NCI-H510A treated with DMSO at 0.1 percent for 48 hours (cell line): ENCODE measurements at regions not wholly inside any gene's neighbourhood (a gene's known extent, or its start where the extent isn't known, plus 50 kb on each side); places are given as distances from the start of the nearest gene placed in this dataset.
"Not testable (repeated sequence)": the region's sequence is repeated elsewhere in the genome, so short reads cannot be mapped to it uniquely, and the experiment has no call there.

Source experiments
- DNase-seq: peaks from one replicate; lab custom pipeline; 2025; lab: John Stamatoyannopoulos, UW

GRCh38 chr13:73671011-73671410, 463.2 kb downstream of the KLF12 start:
- no peak for DNase-seq

GRCh38 chr13:73667756-73668155, 466.4 kb downstream of the KLF12 start:
- no peak for DNase-seq

GRCh38 chr13:73665261-73665660, 468.9 kb downstream of the KLF12 start:
- no peak for DNase-seq

DNA sequence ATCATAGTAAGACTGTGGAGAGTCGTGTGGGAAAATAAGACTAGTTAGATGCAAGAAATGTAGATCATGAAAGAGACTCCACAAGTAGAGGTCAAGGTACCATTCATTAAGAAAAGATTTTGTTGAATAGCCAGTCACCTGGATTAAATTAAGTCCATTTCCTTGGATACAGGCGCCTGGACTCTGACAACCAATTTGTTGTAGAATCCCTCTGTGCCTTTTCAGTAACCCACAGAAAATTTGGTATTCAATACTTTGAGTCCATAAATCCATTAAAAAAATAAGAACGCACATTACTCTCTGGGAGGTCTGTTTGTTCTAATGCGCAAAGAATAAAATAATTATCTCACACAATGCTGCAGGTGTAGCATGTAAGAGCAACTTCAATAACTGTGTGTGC, 469.4 kb downstream of the KLF12 start:
- DNase-seq = no peak

GRCh38 chr13:73662833-73663232, 471.4 kb downstream of the KLF12 start:
- no peak for DNase-seq

DNA sequence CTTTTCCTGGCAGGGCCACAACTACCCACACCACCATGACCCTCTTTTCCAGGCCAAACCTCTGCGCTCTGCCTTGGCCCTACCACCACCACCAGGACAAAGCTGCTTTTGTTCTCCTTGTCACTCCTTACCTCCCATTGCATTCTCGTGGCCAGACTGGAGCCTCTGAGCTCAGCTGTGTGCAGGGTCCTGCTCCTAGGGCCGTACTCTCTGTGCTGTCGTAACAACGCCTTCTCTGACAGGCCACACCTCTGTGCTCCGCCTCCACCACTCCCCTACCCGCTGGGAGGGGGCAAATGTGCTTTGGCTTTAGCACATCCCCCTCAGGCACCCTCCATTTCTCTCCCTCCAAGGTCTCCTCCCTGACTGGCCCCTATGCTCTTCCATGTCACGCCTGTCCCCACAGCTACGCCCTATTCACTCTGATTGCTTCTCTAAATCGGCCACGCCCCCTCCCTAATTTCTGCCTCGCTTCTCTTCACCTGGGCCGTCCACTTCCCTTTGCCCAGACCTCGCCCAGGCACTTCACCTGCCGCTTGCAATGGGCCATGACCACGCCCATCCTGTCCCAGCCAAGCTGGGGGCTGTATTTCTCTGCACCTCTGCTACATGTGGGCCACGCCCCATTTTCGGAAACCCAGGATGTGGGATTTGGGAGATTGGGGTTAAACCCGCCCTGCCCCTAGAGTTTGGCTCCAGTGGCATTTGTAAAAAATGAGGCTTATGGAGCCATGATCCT, 472.3 kb downstream of the KLF12 start:
- no peak for DNase-seq

- DNase-seq = no peak
Observed at GRCh38 chr13:73661066-73661465, 473.1 kb downstream of the KLF12 start.

- DNase-seq = no peak
Observed at GRCh38 chr13:73658639-73659038, 475.6 kb downstream of the KLF12 start.

- no peak for DNase-seq
Observed at GRCh38 chr13:73657821-73658540, 476.2 kb downstream of the KLF12 start.

DNA sequence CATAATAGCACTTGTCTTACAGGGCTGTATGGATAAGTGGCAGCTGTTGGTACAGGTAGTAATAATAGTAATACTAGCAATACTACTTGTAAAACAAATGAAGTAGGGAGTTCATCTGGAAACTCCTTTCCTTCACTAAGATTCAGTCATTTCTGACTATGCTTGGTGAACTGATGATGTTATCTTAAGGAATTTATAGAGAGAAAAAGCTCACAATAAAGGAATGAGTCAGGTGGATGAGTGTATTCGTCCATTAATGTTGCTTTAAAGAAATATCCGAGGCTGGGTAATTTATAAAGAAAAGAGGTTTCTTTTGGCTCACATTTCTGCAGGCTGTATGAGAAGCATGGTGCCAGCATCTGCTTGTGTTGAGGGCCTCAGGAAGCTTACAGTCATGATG, 477.3 kb downstream of the KLF12 start:
- no peak for DNase-seq

DNA sequence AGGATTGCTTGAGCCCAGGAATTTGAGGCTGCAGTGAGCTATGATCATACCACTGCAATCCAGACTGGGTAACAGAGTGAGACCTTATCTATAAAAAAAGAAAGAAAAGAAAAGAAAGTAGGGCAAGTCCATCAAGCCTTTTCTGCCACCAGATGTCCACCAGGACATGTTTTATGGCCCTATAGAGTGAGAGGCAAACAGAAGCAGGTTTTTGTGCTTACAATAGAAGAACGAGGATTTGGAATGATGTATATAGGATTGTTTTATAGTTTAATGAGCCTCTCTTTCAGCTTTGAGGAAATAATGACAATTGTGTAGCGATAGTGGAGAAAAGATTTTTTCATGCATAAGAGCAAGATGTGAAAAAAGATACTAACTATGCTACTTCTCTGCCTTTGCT, 480.5 kb downstream of the KLF12 start:
- DNase-seq = no peak

GRCh38 chr13:73647417-73647816, 486.8 kb downstream of the KLF12 start:
- DNase-seq = no peak

DNA sequence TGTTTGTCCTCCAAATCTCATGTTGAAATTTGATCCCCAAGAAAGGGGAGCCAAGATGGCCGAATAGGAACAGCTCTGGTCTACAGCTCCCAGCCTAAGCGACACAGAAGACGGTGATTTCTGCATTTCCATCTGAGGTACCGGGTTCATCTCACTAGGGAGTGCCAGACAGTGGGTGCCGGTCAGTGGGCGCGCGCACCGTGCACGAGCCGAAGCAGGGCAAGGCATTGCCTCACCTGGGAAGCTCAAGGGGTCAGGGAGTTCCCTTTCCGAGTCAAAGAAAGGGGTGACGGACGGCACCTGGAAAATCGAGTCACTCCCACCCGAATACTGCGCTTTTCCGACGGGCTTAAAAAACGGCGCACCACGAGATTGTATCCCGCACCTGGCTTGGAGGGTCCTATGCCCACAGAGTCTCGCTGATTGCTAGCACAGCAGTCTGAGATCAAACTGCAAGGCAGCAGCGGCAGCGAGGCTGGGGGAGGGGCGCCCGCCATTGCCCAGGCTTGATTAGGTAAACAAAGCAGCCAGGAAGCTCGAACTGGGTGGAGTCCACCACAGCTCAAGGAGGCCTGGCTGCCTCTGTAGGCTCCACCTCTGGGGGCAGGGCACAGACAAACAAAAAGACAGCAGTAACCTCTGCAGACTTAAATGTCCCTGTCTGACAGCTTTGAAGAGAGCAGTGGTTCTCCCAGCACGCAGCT, 493.6 kb downstream of the KLF12 start:
- DNase-seq = not testable (repeated sequence)

- no peak for DNase-seq
Observed at GRCh38 chr13:73635166-73635787, 498.9 kb downstream of the KLF12 start.

GRCh38 chr13:73633817-73634460, 500.3 kb downstream of the KLF12 start:
- no peak for DNase-seq

DNA sequence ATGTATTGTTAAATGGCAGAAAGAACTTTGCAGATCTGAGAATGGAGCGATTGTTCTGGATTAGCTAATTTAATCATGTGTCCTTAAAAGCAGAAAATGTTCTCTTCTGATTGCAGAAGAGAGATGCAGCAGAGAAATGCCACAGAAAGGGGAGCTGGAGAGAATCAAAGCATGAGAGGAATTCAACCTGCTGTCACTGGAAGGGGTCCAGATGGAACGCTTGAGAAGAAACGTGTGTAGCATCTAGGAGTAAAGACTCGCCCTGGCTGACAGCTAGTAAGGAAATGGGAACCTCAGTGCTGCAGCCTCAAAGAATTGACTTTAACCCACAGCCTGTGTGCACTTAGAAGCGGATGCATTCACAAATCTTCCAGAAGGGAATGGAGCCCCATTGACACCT, 502.8 kb downstream of the KLF12 start:
- DNase-seq = no peak

GRCh38 chr13:73625562-73626339, 508.5 kb downstream of the KLF12 start:
- no peak for DNase-seq

DNA sequence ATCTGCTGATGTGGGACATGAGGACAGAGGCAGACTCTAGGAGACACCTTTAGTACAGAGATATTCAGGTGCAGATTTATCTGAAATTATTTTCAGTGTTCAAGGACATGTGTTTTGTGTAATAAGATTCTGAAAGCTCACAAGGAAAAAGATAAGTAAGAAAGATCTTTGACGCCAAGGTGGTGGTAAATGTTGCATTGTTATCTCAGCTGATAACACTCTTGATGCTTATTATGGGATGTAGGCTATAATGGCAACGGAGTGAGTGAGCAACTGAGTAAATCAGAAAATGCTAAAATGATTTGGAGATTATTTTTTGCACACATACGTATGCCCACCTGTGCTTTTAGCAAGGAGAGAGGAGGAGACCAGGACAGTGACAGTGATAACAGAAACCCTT, 510.9 kb downstream of the KLF12 start:
- DNase-seq = no peak

DNA sequence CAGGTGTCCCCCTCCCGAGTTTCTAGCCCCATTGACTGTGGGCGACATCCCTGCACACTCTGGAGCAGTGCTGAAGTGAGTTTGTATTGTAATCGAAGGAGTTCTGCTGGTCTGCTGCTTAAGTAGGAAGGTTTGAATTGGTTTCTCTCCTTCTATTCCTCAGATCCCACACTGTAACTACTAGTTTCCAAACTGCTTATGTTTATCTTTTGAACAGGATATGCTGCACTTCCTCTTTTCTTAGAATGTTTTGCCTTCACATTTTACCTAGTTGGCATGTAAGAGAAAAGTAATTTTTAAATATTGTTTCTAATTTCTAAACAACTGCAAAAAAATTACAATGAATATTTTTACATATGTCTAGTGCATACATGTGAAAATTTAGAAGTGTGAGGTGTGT, 511.8 kb downstream of the KLF12 start:
- no peak for DNase-seq

- DNase-seq = peak; percentile 8
Observed at GRCh38 chr13:73618275-73618865, 515.8 kb downstream of the KLF12 start.

- no peak for DNase-seq
Observed at GRCh38 chr13:73616861-73617260, 517.3 kb downstream of the KLF12 start.
